ENCODE measurements at regions not wholly inside any gene's neighbourhood (a gene's known extent, or its start where the extent isn't known, plus 50 kb on each side); places are given as distances from the start of the nearest gene placed in this dataset.

- TF ChIP-seq POLR2A (IDR thresholded peaks at IDR 0.05) = no peak
- no peak for TF ChIP-seq CTCF (IDR thresholded peaks at IDR 0.05)
- TF ChIP-seq POLR2AphosphoS5 (IDR thresholded peaks at IDR 0.05) = no peak
- TF ChIP-seq EP300 (IDR thresholded peaks at IDR 0.05) = no peak
Measured at GRCh38 chr1:95730986-95731385, 497.0 kb downstream of the RWDD3 start.
